DOHH2 (cell line): ENCODE measurements at regions not wholly inside any gene's neighbourhood (a gene's known extent, or its start where the extent isn't known, plus 50 kb on each side); places are given as distances from the start of the nearest gene placed in this dataset.

ENCODE experiments used
- EZH2phosphoT487 ChIP-seq: fragments of 200-600 bp; sonication (generic); IDR thresholded peaks from 2 replicates; pipeline ENCODE4 v1.6.1; 2017; ENCODE audit warnings: borderline replicate concordance, mild to moderate bottlenecking, antibody characterized with exemption, low read length, moderate library complexity, mixed read lengths
- TF ChIP-seq, protein P1 (sequence below): fragments of 200-600 bp; sonication (generic); IDR thresholded peaks from one replicate; pipeline ENCODE4 v1.5.1; 2014; ENCODE audit warnings: antibody characterized with exemption, mild to moderate bottlenecking, low read depth, low read length; ENCODE audit not compliant: poor library complexity, severe bottlenecking

DNA sequence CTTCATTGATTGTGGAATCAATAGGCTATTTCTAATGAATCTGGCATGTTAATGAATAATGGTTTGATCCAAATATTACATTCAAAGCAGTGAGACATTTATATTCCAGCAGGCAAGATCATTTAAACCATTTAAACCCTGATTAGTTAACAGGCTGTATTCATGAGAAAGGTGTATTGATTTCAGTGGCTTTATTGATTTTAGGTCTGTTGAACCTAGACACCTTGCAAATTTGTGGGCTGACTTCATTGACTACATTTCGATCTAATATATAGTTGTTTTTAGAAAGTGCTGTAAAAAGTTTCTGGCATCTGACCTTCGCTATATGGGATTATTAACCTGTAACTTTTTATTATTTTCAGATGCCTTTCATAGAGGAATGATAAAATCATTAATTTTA lies 900.1 kb upstream of the CITED2 start:
- TF ChIP-seq, protein P1, sequence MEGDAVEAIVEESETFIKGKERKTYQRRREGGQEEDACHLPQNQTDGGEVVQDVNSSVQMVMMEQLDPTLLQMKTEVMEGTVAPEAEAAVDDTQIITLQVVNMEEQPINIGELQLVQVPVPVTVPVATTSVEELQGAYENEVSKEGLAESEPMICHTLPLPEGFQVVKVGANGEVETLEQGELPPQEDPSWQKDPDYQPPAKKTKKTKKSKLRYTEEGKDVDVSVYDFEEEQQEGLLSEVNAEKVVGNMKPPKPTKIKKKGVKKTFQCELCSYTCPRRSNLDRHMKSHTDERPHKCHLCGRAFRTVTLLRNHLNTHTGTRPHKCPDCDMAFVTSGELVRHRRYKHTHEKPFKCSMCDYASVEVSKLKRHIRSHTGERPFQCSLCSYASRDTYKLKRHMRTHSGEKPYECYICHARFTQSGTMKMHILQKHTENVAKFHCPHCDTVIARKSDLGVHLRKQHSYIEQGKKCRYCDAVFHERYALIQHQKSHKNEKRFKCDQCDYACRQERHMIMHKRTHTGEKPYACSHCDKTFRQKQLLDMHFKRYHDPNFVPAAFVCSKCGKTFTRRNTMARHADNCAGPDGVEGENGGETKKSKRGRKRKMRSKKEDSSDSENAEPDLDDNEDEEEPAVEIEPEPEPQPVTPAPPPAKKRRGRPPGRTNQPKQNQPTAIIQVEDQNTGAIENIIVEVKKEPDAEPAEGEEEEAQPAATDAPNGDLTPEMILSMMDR, result no peak
- TF ChIP-seq EZH2phosphoT487, result no peak
